ENCODE measurements at regions not wholly inside any gene's neighbourhood (a gene's known extent, or its start where the extent isn't known, plus 50 kb on each side); places are given as distances from the start of the nearest gene placed in this dataset.

DNA sequence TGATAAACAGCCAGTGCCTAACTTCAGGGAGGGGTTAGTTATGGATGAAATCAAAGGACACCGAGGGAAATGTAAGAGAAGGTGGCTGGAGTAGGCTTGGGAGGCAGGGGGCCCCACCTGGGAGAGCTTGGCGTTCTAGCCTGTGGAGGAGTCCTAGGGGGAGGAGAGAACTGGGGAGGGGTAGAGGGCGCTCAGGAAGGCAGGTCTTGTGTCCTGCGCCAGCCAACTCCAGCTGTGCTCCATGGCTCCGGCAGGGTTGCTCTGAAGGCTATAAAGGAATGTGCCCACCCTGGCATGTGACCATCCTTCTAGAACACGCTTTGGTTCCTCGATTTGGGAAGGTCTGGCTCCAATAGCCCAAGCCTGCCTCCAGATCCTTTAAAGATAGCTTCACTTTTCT is 96.3 kb downstream of the SEC61G start:
- H3K9me3 ChIP-seq: no peaks in the 10 kb centered on the region
- H3K27me3 ChIP-seq: peaks cover 16% of the 10 kb centered on the region
- no peaks in the 10 kb centered on the region for H3K36me3 ChIP-seq
- H3K4me3 ChIP-seq: no peak overlapping the region
- no peak for DNase-seq

DNA sequence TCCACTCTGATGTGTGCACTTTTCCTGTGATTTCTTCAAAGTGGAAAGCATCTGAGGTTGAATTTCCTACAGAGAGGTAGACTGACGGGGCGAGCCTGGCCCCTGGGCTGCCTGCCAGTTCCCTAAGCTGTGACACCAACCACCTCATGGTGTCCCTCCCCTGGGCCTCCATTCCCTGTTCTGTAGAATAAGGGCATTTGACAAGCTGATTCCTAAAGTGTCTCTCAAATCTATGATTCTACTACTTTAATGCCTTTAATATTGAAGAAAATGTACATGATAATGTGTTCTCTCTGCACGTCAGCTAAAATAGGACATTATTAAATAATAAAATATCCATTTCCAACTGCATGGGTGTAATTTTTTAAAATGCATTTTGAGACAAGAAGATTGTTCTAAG is 105.1 kb downstream of the SEC61G start:
- Histone ChIP-seq H3K36me3 (no peaks in the 10 kb centered on the region), H3K27me3 (no peaks in the 10 kb centered on the region), H3K4me3 (no peak overlapping the region), H3K9me3 (no peaks in the 10 kb centered on the region)
- DNase-seq: no peak

DNA sequence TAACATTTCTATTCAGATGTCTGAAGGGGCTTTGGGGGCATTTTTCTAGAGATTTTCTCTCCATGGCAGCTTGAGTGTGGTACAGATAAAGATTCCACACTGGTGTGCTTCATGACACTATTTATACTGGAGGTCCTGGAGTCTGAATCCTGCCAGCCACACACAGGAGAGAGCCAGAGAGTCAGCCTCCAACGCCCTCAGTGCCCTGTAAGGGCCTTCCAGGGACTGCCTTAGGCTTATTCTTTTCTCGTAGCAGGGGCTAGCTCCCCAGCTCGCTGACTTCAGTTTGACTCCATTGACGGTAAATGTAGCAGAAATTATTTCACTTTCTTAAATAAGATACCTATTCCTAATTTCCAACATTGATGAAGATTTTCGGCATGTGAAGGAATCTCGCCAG is 100.9 kb downstream of the VSTM2A start:
- no peak for DNase-seq
- H3K4me3 ChIP-seq: no peak overlapping the region
- no peaks in the 10 kb centered on the region; the same call in 1 of the 2 replicates for H3K27me3 ChIP-seq
- H3K9me3 ChIP-seq: no peaks in the 10 kb centered on the region
- H3K36me3 ChIP-seq: no peaks in the 10 kb centered on the region

- Histone ChIP-seq H3K9me3 (no peaks in the 10 kb centered on the region), H3K36me3 (no peaks in the 10 kb centered on the region), H3K4me3 (no peak overlapping the region), H3K27me3 (no peaks in the 10 kb centered on the region)
- DNase-seq: no peak
Observed at GRCh38 chr7:54637712-54638396, 95.7 kb downstream of the VSTM2A start.

DNA sequence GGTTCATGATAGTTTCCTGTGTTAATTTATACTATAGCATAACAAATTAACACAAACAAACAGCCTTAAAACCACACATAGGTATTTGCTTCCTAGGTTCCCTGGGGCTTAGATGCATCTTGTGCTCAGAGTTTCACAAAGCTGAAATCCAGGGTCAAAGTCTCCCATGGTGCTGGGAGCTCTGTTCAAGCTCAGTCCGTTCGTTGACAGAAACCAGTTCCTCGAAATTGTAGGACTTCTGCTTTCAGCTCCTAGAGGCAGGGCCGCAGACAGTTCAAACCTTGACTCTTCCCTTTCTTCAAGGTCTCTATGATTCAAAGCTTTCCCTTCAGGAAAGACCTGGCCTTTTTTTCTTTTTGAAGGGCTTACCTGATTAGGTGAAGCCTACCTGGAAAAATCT is 90.5 kb downstream of the VSTM2A start:
- no peaks in the 10 kb centered on the region for H3K36me3 ChIP-seq
- H3K4me3 ChIP-seq: no peak overlapping the region
- no peak for DNase-seq
- no peaks in the 10 kb centered on the region for H3K9me3 ChIP-seq
- no peaks in the 10 kb centered on the region for H3K27me3 ChIP-seq

- no peak for DNase-seq
- Histone ChIP-seq H3K27me3 (no peaks in the 10 kb centered on the region), H3K4me3 (no peak overlapping the region), H3K36me3 (no peaks in the 10 kb centered on the region), H3K9me3 (no peaks in the 10 kb centered on the region)
Observed at GRCh38 chr7:54629771-54630170, 87.6 kb downstream of the VSTM2A start.

- no peaks in the 10 kb centered on the region for H3K9me3 ChIP-seq
- H3K4me3 ChIP-seq: no peak overlapping the region
- DNase-seq: no peak
- H3K36me3 ChIP-seq: no peaks in the 10 kb centered on the region
- H3K27me3 ChIP-seq: no peaks in the 10 kb centered on the region
Observed at GRCh38 chr7:54622696-54623309, 80.6 kb downstream of the VSTM2A start.

Data from MG63 (cell line).